Fibroblast of villous mesenchyme (primary cell): ENCODE measurements at regions not wholly inside any gene's neighbourhood (a gene's known extent, or its start where the extent isn't known, plus 50 kb on each side); places are given as distances from the start of the nearest gene placed in this dataset.

Source experiments
- DNase-seq: peaks from one replicate; pipeline ENCODE4 v3.0.0-alpha.2; 2010; ENCODE audit warnings: low read depth
- H3K4me3 ChIP-seq: 2 replicates; pipeline ENCODE4 v1.5.1; 2011; ENCODE audit warnings: low read depth, mild to moderate bottlenecking, low read length
- CTCF ChIP-seq: IDR thresholded peaks from 2 replicates; pipeline ENCODE4 v1.5.1; 2012; ENCODE audit warnings: low read depth, mild to moderate bottlenecking, low read length; ENCODE audit not compliant: insufficient read depth

- no peak for TF ChIP-seq CTCF
- H3K4me3 ChIP-seq: no peak overlapping the region
- DNase-seq: no peak
These were observed 920.1 kb upstream of the AUTS2 start for GRCh38 chr7:68678196-68678595.

GRCh38 chr7:68679459-68680234, 918.6 kb upstream of the AUTS2 start:
- TF ChIP-seq CTCF: no peak
- DNase-seq: no peak
- no peak overlapping the region for H3K4me3 ChIP-seq

GRCh38 chr7:68680235-68680872, 917.9 kb upstream of the AUTS2 start:
- no peak for DNase-seq
- TF ChIP-seq CTCF: no peak
- H3K4me3 ChIP-seq: no peak overlapping the region

- no peak overlapping the region for H3K4me3 ChIP-seq
- TF ChIP-seq CTCF: no peak
- DNase-seq: no peak
These were observed 915.4 kb upstream of the AUTS2 start for GRCh38 chr7:68682910-68683309.

- TF ChIP-seq CTCF: no peak
- no peak overlapping the region for H3K4me3 ChIP-seq
- no peak for DNase-seq
These were observed 913.9 kb upstream of the AUTS2 start for GRCh38 chr7:68684246-68684839.

- no peak overlapping the region for H3K4me3 ChIP-seq
- TF ChIP-seq CTCF: no peak
- no peak for DNase-seq
These were observed 913.3 kb upstream of the AUTS2 start for GRCh38 chr7:68684996-68685395.
